GM19240 (cell line): ENCODE measurements at regions not wholly inside any gene's neighbourhood (a gene's known extent, or its start where the extent isn't known, plus 50 kb on each side); places are given as distances from the start of the nearest gene placed in this dataset.
"Not testable (repeated sequence)": the region's sequence is repeated elsewhere in the genome, so short reads cannot be mapped to it uniquely, and the experiment has no call there.

Source experiments
- DNase-seq: peaks from one replicate; pipeline ENCODE4 v3.0.0; 2011; ENCODE audit warnings: low spot score; ENCODE audit not compliant: insufficient read length

DNA sequence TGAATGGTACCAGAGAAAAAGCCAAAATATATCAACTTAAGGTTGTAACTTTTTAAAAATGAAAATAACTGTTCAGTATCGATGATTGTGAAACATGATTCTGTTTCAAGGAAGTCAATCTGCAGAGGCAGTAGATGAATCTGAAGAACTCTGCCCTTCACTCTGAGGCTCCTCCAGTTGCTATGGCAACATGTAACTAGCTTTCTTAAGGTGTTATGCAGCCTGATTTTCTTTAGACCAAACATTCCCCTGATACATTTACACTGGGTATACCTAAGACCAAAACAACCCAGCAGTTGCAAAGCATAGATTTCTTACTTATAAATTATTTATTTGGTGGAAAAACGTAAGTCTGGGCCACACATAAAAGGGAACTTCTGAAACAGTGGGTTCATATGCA is 133.6 kb upstream of the RASGEF1B start:
- no peak for DNase-seq

DNA sequence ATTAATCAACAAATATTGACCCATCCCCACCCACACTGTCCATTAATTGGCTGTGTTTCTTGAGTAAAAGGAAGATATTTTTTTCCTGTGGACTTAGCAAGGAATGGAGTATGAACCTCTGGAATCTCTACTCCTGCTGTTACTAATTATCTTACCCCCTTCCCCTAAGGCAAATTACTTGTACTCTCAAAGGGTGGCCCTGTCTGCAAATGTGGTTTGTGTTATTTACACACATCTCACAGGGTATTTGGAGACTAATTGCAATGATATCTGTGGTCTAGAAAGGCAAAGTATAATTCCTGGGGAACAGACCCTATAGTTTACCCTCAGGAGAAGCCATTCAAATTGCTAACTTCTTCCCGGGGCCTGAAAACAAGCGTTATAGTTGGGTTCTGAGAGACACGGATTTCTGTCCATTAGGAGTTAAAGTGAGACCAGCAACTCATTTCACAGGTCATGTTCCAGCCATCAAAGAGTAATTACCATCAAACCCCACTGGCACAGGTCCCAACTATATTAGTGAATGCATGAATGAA is 133.0 kb upstream of the RASGEF1B start:
- no peak for DNase-seq

DNA sequence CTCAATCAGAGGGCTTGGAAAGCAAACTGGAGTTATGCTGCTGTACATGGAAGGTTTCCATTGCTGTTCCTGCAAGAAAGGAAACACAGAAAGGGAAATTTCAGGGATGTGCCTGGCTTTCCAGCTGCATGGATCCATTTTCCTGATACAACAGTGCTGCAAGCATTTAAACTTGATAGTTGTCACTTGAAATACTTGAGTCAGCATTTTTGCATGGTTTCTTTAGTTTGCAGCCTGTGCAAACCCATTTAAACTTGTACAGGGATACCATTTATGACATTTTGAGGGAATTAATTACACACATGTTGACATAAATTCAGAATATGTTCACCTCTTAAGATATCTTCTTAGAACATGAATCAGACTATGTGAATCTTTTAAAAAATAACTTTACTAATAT is 131.1 kb upstream of the RASGEF1B start:
- DNase-seq: no peak

DNA sequence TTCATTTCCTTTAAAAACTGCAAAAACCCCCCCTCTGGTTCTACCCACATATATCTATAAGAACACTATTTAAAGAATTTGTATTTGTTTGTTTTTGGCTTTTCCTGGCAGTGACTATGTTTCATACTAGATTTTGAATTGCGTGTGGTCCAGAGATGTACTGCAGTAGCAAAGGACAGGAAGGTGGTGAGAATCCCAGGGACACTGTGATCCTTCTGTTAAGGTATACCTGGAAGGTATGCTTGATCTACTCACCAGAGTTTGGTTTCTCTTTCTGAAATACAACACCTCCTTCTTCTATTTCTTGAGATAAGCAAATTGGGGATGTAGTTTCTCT is 129.6 kb upstream of the RASGEF1B start:
- DNase-seq: no peak

DNA sequence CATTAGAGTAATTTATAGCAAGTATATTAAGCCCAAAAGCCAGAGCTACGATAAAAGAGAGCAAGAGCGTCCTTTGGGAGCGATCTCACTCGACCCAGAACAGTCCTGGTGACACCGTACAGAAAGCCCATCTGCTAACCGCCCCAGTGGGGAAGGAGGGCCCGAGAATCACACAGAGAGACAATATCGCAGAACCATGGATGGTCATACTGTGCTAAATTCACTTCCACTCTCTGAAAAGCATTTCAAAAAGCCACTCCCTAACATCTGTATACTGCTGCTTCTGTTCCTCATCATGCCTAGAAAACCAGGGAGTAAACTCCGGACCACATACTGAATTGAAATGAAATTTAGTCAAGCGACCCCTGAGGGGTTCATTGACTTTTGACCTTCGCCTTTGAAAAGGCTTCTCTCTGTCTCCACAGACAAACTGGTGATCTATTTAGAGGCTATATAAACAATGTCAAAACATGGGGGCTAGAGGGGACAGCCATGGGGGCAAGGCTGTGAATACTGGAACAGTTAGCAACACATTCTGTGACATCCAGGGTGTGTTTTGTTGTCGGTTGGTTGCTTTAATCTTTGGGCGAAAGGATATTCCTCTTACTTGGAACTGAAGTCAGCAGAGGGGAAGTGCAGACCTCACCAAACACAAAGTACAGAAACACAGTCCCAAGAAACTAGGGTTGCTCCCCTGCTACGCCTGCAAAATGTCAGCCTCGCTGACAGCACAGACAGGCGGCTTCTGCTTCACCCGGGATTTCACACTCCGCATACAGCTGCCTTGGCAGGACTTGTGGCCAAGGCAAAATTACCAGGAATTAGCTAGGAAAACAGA is 129.0 kb upstream of the RASGEF1B start:
- DNase-seq: no peak

DNA sequence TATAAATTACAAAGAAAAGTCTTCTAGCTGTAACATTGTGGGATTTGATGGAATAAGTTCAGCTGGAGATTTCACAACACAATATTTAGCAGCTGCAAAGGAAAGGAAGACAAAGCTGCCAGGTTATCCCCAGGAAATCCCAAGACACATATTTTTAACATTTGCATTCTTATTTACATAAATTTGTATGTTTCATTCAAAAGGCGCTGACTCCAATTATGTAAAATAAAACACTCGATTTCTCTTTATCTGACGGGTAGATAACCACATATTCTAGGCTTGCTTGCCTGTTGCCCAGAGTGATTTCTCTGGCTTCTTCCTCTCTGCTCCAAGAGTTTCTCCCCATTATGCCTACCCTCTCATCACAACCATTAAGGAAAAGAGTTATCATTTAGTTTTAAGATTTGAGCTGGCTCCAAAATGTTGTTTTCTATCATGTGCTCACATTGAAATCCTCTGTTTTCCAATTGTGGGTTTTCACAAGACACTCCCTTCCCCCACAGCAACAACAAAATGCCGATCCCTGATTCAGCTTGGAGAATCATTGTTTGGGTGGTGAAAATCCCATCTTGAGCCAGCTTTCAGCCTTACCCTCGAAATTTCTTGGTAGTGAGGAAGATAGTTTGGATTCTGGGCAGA is 128.2 kb upstream of the RASGEF1B start:
- DNase-seq: no peak

DNA sequence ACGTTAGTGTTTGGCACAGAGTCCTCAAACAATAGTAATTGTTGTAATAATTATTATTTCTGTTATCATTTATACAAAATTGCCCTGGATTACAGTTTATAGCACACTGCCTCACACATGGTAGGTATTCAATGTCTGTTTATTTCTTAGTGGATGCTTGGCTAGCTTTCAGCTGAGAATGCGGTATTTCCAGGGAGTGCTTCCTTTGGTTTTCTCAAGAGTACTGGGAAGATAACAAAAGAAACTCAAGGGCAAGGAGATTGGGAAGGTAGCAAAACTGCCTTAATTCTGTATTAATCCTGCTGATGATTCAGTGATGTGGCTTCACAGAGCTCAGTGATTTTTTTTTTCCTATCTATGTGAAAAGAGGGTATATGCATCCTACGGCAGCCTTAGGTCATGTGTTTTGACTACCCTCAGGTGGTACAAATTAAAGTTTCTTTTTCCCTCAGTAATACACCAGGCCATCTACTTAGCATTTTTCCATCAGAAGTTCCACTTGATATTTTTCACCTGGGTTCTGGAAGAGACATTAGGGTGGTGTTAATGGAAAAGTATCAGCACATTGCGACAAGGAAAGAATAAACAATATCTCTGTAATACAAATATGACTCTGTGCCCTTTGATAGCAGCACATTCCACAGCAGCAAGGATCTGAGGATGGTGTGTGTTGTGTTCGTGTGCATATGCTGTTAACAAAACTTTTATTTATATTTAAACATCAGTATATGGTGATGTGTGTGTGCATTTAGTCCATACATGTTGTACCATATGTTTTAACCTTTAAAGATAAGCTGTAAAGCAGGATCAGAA is 124.3 kb upstream of the RASGEF1B start:
- no peak for DNase-seq

DNA sequence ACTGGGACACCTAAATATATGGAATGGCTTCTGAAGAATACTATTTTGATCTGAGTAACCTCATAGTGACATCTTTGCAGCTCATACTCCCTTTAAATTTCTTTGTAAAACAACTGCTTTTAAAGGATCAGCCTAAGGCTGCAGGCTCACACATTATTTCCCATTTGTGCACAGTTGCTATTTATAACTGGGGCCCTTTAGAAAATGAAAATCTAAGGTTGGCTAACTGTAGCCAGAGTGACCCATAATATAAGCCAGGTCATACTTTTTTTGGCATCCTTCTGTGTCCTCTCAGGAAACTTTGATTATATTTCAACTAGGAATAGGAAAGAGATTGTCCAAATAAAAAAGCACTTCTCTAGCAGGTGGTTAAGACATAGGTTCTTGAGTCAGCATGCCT is 123.6 kb upstream of the RASGEF1B start:
- DNase-seq: no peak

DNA sequence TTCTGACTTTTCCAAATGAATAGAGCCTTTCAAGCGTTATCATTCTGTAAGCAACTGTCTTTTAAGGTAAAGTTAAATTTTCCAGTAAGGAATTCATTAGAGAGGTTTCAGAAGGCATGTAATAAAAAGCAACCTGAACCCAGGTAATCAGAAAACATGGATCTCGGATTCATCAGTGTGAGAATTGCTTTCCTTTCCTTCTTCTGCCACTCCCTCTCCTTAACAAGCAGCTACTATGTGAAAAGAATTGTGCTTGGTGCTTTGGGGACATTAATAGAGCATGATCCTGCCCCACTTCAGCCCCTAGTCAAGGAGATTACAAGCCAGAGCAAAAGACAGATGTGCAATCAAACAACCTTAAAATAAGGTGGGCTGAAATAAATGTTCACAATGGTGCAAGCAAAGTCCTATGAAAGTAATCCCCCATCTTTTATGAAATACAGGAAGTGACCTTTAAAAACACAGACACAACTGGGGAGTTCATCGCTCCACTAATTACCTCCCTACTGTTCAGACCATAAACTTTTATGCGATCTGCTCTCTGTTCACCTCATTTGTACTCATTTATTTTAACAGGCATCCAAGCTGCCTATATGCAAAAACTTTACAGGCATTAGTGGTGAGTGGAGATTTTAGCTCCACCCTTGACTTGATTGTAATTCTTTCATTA is 122.9 kb upstream of the RASGEF1B start:
- DNase-seq: no peak

DNA sequence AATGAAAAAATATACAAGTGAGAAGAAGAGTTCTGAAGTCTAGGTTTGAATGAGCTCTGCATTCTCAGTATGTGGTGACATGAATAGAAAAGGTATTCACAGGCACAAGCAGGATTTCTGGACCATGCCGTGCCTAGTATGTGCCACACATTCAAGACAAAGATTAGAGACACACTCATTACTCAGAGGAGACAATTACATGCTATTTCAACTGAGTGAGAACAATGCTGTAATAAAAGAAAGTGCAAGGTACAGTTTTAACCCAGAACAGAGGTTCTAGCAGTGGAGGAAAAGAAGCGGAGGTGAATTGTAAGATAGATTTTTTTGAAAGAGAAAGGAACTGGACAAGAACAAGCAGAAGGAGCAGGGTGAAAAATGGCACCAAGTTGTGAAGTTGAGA is 121.0 kb upstream of the RASGEF1B start:
- no peak for DNase-seq

DNA sequence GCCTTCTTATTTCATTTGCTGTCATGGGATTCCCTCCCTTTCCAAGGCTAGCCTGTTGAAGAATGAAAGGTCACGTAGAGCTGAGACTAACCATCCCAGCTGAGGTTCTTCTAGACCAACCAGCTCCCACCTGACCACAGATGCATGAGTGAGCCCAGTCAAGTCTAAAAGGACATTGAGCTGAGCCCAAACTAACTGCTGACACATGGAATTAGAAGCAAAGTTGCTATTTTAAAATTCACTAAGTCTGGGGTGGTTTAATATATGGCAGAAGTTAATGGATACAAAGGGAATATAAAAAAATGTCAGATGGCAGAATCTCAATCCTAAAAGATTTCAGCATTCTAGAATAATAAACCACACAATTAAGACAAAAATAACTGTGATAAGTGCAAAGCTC is 118.9 kb upstream of the RASGEF1B start:
- DNase-seq: no peak

DNA sequence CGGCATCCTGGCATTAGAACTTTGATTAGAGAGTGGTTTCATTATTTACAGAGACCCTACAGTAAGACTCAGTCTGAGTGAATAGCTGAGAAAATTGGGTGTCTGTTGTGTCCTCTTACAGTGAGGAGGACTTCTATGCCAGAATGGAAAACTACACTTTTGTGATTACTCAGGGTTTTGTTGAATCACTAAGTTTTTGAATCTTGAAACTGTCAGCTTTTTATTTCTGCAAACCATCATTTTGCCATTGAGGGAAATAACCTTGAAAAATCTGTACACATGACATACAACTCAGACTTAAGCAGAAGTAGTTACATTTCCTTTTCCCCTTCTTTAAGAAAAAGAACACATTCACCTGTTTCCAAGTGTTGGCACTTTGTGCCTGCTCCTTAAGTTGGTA is 117.6 kb upstream of the RASGEF1B start:
- no peak for DNase-seq

DNA sequence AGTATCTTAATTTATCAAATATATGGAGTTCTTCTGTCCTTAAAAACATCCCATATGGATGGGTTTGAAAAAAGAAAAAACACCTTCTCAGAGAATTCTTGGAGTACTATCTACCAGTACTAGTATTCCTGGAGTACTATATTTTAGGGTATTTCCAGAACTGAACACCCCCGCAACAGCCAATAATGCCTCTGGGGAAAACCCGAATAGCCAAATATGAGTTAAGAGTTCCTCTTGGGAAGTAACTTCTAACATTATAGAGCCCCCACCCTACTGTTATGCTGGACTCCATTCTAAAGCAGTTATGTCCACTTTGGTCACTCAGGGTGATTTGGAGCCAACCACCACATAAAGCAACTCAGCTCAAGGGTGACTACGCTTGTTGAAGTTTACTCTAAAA is 115.0 kb upstream of the RASGEF1B start:
- DNase-seq: no peak

DNA sequence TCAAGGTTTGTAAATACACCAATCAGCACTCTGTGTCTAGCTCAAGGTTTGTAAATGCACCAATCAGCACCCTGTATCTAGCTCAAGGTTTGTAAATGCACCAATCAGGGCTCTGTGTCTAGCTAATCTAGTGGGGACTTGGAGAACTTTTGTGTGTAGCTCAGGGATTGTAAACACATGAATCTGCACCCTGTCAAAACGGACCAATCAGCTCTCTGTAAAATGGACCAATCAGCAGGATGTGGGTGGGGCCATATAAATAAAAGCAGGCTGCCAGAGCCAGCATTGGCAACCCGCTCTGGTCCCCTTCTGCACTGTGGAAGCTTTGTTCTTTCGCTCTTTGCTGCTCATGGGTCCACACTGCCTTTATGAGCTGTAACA is 109.3 kb upstream of the RASGEF1B start:
- not testable (repeated sequence) for DNase-seq

DNA sequence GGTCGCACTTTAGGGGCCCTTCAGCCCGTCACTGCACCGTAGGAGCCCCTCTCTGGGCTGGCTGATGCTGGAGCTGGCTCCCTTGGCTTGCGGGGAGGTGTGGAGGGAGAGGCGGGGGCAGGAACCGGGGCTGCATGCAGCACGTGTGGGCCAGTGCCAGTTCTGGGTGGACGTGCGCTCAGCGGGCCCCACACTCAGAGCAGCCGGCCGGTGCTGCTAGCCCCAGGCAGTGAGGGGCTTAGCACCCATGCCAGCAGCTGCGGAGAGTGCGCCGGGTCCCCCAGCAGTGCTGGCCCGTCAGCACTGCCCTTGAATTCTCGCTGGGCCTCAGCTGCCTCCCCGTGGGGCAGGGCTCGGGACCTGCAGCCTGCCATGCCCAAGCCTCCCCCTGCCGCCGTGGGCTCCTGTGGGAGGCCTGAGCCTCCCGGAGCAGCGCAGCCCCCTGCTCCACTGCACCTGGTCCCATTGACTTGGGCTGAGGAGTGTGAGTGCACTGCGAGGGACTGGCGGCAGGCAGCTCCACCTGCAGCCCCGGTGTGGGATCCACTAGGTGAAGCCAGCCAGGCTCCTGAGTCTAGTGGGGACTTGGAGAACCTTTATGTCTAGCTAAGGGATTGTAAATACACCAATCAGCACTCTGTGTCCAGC is 108.8 kb upstream of the RASGEF1B start:
- no peak for DNase-seq

DNA sequence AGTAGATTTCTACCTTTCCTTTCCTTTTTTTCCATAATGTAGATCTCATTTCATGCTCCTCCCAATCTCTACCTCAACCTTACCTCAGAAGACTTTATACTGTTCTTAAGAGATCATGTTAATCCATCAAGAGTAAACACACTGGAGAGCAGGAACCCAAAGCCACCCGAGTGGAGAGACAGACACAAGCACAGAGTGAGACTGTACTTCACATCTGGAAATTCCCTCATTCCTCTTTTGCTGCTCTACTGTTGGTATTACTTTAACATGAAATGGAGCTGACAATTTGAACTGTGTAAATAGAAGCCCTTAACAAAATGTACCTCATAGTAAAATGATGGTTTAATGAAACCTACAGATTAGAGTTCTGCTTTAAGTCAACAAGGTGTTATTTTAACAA is 105.7 kb upstream of the RASGEF1B start:
- DNase-seq: no peak

DNA sequence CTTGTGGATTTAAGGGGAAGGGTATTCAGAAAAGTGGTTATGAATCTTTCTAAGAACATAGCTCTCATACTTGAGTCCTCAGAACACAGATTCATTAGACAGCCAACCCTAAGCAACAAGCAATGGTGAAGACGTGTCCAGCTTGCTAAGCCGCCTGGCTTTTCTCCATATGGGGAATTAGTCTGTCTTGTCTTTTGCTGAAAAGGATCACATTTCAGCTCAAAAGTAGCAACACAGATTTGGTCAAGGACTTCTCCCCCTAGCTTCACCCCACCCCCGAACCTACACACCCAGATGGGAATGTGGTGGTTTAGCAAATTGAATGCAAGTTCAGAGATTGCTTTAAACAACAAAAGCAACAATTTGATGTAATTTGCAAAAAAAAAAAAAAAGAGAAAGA is 103.3 kb upstream of the RASGEF1B start:
- DNase-seq: no peak

DNA sequence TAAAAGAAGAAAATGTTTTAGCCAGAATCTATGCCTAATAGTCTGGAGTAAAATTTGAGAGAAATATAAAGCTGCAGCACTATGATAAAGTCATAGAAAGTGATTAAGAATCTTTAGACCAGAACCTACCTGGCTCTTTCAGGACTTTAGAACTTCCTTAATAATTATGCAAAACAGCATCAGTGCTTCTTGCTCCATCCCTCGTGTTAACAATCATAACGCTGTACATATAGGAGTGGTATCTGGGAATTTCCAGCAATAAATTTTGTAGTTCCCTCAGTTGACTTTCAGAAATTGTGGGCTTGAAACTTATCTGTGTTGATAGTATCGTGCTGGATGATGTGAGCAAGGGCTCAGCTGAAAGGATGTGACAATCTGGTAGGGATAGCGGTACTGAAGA is 102.1 kb upstream of the RASGEF1B start:
- DNase-seq: no peak

DNA sequence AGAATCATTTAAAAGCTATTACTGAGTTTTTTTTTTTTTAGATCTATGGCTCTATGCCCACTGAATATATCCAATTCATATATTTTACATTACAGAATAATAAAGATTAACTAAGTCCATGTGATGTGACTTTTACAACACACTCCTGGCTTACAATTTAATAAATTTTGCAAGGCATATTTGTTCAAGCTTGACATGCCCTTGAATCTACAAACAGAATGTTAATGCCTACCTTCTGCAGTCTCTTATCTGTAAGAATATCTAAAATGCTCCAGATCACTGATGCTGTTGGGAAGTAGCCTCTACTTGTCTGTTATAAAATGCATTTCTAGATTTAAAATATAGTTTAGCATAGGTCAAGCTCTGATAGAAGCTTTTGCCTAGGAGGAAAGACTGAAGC is 100.7 kb upstream of the RASGEF1B start:
- no peak for DNase-seq

DNA sequence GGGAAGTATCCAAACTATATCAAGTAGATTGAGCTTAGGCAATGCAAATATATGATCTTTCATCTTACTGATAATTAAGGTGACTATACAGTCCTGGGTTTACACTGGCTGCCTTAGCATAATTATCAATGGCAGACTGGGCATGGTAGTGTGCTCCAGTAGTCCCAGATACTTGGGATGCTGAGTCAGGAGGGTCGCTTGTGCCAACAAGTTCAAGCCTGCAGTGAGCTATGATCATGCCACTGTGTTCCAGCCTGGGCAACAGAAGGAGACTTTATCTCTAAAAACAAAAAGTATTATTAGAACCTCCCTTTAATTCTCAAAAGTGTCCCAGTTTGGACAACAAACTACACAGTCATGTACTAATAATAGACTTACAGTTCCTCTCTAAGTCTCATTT is 99.4 kb upstream of the RASGEF1B start:
- DNase-seq: no peak

DNA sequence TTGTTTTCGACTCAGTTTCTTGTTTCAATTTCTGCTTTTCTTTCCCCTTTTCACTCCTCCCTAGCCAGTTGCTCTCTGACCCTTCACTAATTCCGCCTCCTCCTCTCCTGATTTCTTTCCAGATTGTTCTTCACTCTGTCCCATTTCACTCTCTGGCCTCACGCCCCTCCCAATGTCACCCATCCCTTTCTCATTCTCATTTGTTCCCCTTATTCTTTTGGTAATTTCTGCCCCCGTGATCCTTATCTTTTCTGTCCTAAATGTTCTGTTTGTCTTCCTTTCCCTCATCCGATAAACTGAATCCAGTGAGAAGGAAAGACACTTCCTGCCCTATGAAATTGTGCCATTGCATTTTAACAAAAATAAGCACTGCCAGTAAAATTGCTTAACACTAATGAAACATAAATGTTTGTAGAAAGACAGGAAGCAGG is 94.5 kb upstream of the RASGEF1B start:
- no peak for DNase-seq
